Suppressor macrophage (primary cell): ENCODE measurements at regions not wholly inside any gene's neighbourhood (a gene's known extent, or its start where the extent isn't known, plus 50 kb on each side); places are given as distances from the start of the nearest gene placed in this dataset.
"Not testable (repeated sequence)": the region's sequence is repeated elsewhere in the genome, so short reads cannot be mapped to it uniquely, and the experiment has no call there.

Experiments used
- DNase-seq, 4 experiments: peaks; one replicate each; pipeline ENCODE4 v3.0.0-alpha.2; 2020 to 2022

DNA sequence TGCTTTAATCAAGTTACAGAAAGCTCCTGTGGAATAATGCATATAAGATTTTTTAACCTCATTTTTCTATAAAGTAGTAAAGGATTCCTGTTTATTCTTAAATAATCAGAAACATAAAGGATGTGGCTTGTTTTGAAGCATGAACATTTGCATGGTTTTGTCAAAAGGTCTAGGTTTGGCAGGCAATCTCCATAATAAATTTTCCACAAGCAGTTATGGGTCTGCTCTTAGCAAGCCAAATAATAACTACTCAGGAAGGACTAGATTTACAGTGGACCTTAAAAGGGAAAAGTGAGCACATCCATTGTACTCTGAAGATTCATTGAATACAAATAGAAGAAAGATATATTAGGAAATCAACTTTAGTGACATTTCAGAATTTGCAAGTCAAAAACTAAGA lies 407.3 kb upstream of the CBLB start:
- no peak for DNase-seq

DNA sequence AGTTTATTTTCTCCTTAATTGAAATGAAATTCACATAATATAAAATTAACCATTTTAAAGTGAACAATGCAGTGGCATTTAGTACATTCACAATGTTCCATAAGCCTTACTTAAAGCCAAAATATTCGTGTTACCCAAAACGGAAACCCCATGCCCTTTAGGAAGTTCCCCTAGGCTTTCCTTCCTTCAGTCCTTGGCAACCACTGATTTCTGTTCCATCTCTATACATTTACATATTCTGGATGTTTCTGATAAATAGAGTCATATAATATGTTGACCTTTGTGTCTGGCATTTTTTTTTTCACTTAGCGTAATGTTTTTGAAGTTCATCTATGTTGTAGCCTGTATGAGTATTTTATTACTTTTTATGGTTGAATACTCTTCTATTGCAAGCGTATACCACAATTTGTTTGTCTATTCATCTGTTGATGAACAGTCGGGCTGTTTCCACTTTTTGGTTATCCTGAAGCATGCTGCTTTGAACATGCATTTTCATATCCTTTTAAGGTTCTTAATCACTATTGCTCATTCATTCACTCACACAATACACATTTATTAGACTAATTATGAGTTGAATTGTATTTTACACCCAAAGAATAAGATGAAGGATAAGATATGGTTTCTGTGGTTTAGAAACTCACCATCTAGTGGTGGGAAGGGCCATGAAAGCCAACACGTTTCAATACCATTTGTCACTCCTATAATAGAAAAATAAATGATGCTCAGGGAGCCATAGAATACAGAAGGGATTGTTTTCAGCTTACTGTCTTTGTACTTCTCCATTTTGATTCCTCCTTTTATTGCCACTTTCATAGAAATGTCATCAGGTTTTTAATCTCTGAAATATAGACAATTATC lies 408.2 kb upstream of the CBLB start:
- no peak for DNase-seq

DNA sequence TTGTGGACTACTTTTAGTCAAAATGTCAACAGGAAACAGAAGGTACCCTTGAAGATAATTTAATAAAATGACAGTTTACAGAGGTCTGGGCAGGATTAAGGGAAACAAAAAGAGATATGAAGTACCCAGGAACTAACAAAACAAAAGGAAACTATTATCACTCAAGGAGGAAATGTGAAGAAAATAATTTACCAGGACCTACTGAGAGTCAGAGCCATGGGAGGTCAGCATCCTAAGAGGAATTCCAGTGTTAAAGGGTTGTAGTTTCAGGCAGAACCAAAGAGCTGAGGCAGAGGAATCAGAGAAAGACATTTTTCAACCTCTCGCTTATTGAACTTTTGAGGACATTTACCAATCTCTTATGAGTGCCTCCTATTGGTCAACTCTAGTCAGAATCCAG lies 408.9 kb upstream of the CBLB start:
- no peak for DNase-seq

DNA sequence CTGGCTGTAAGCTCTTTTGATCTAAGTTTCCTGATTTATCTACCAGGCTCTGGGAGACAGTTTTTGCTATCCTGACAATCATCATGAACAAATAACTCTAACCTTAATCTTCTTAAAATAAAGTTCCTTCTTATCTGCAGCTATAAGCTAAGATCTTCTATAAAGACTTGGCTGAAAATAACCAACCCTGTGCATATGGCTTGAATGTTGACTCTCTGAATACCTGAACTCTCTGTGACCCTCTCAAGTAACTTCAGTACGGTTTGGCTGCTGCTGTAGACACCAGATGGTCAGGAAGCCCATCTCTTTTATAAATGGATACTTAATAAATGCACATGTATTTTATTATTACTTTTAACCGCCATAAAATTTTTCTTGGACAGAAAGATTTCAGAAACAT lies 412.4 kb upstream of the CBLB start:
- no peak for DNase-seq

DNA sequence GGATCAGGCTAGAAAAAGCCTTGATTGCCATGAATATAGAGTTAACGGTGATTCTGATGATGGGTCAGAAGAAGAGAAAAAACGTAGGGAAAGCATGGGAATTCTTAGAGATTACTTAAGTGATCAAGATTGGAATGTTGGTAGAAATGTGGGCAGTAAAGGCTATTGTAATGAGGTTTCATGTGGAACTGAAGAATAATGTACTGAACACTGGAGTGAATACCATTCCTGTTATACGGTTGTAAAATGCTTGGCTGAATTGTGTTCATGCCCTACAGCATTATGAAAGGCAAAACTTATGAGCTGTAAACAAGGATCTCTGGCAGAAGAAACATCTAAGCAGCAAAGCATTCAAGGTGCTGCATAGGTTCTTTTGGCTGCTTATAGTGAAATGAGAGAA lies 414.1 kb upstream of the CBLB start:
- DNase-seq, result no peak

DNA sequence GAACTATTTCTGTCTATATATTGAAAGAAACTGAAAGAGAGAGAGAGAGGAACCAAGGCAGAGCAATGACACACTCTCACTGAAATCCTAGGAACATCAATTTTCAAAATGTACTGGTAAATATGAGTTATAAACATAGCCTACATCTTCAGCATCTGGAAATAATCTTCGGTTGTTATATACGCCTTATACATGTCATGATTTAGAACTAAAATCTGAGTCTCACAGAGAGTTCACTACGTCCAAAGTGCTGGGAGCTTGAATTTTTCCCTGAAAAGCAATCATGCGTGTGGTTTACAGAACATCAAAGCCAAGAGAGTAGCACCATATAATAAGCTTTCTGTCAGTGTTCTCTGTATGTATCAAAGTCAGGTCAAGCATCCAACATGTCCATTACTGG lies 420.0 kb upstream of the CBLB start:
- no peak for DNase-seq

DNA sequence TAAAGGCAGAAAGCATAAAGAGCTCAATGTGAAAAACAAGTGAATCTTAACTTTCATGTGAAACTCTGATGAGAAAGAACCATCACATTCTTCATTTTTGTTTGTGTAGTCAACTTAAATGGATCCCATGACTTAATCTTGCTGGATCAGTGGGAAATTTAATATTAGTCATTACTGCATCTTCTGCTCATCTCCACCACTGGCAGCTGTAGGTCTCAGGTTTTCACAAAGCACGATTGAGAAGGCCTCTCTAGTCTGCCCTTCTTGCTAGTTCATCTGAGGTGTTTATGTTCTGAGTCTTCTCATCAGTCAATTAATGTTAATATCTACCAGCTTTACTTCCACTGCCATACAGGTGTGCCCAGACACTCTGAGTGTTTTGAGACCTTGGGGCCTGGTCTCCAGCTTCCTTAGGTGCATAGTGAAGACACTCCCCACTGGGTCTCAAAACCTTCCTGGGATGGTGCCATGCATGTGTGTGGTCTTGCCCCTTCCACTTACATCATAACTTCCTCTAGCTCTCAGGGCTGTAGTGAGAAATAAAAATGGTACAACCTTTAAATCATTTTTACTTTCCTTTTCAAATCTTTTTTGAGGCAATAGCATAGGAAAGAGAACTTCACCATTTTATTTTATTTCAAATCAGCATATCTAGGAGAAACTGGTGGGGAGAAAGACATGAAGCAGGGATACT lies 421.6 kb upstream of the CBLB start:
- no peak for DNase-seq

DNA sequence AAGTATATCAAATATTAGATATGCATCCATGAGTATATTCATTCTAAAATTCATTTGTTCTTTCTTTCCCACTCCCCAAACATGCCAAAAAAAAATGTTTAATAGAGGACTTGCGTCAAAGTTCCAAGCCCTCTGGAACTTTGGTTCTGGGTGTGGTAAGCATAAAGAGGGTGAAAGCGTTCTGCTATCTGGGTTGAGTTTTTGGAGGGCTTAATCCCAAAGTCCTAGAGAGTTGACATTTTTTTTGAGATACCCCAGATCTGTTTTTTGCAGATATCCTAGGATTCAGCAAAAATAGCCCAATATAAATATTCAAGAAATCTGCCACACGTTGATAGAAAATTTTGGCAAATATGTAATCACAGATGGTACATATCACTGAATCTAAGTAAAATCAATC lies 424.3 kb upstream of the CBLB start:
- no peak for DNase-seq

DNA sequence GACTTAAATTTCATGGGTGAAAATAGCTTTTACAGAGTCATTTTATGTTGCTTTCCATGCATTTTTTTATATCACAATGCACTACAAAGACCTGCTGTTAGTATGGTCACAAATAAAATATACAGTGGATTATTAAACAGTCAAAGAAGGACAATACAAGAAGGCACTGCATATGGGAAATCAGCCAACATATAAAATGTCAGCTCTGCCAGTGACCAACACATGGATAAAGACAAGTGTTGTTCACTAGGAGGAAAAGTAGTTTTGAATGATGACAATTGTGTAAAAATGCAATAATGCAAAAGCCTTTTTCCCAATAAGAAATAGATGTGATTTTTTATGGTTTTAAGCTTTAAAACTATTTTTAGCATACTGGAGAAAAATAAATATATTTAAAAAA lies 425.3 kb upstream of the CBLB start:
- no peak for DNase-seq

DNA sequence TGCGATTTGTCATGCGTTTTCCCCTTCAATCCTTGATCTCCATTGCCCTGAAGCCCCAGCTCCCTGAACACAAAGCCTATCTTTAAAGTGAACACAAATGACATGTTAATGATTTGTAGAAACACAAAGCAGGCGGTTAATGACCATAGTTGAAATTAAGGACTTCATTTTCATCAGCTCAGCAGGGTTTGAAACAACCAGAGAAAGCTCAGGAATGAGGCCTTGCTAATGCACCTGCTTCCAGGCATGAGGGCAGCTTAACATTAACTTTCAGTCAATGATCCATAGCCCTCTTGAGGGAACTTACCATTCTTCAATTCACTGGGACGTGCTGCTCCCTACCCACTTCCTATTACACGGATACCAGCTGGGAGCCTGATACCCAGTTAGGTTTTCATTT lies 427.2 kb upstream of the CBLB start:
- DNase-seq, result no peak

DNA sequence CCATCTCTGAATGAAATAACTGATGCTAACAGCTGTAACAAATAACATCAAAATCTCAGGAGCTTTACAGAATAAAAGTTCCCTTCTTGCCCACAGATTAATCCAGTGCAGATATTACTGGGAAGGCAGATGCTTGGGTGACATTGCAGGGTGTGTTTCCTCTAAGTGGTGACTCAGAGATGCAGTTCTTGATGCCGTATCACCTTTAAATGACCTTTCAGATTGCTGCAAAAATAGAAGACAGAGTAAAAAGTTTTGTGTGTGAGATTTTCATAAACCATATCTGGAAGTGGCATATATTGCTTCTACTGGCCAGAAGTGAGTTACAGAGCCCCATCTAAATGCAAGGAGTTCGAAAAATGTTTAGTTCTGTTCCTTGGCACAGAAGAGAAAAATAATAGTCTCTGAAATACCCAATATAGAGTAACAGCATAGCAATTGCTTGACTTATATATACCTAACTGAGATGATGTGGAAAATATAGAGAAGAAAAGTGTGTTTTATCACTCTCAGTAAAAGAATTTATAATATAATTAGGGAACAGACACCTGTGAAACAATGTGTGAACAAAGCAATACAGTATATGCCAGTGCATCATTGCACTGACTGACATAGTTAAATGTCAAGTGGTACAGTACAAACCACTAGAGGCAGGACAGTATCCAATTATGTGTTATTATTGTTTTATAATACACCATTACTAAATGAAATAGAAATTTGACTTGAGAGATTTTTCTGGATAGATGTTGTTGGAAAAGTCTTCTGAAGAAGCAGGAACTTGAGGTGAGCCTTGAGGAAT lies 430.7 kb upstream of the CBLB start:
- no peak for DNase-seq

DNA sequence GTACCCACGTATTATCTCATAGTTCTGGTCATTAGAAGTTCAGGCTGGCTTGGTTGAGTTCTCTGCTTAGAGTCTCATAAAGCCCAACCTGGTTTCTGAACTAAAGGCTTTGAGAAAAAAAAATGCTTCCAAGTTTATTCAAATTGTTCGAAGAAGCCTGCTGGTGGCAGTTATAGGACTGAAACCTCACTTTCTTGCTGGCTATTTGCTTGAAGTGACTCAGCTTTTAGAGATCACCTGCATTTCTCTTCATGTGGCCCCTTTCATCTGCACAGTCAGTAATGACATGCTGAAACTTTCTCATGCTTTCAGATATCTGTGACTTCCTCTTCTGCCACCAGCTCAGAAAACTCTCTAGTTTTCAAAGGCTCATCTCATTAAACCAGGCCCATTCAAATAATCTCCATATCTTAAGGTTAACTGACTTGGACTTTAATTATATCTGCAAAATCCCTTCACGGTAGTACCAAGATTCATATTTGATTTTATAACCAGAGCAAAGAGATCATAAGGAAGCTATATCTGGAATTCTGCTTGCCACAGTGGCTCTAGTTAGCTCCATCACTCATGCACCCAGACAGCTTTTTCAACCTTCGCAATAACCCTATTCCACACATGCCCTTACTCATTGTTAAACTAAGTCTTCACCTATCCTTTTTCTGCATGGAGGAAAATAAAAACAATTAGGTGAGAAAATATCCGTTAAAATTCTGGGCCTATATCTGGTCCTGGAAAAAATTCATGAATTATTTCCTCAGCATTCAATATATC lies 433.8 kb upstream of the CBLB start:
- peak in 1 of 4 experiments; percentile 1 for DNase-seq

DNA sequence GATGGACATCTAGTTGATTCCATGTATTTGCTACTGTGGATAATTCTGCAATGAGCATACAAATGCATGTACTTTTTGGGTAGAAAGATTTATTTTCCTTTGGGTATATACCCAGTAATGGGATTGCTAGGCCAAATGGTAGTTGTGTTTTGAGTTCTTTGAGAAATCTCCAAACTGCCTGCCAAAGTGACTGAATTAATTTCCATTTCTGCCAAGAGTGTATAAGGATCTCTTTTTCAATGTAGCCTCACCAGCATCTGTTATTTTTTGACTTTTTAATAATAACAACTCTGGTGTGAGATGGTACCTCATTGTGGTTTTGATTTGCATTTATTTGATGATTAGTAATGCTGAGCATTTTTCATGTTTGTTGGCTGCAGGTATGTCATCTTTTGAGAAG lies 435.0 kb upstream of the CBLB start:
- DNase-seq, result no peak

DNA sequence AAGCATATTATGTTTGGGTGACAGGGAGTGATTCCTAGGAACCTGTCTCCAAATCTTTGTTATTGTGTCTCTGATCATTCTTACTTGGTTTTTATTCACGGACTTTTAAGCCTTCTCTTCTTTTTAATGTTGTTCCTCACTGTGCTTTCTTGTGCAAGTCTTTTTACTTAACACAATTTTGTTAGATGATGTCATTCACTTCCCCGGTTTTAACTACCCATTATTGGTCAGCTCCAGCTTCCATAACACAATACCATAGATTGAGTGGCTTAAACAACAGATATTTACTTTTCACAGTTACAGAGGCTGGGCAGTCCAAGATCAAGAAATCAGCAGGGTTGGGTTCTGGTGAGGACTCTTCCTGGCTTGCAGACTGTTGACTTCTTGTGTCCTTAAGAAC lies 436.3 kb upstream of the CBLB start:
- DNase-seq, result peak in 1 of 4 experiments; percentile 3

DNA sequence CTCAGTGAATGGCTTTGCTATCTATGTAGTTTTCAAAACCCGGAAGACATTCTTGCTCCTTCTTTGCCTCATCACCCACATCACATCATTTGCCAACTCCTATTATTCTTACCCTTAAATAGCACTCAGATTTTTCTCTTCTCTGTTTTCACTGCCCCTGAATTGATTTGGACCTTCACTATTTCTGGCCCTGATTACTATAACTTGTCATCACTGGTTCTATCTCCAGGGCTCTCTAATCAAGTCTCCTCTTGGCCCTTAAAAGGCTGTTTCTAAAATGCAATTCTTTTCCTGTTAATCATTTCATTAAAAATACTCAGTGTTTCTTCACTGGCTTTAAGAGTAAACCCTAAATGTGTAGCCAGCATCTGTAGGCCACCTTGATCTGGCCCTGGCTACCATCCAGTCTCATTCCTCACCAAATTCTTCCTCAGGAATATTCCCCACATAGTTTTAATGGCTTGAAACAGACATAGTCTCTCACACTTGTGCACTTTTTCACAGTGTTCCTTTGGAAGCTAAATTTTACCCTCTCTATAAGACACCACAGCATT lies 437.1 kb upstream of the CBLB start:
- DNase-seq, result no peak

DNA sequence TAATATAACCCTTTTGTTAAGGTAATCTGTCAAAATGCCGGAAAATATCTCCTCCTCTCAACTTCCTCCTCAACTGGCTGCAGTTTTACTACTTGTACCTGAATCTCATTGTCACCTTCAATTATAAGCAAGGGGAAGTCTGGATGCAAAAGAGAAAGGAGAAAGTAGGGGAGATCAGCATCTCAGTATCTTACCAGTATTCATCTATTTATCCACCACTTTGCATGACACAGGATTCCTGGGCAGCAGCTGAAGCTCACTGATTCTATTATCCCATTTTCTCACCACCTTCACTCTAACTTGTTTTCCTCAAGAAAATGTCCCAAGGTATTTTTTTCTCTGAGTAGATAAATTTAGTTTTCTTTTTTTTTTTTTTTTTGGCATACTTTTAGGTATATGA lies 440.5 kb upstream of the CBLB start:
- DNase-seq, result no peak

DNA sequence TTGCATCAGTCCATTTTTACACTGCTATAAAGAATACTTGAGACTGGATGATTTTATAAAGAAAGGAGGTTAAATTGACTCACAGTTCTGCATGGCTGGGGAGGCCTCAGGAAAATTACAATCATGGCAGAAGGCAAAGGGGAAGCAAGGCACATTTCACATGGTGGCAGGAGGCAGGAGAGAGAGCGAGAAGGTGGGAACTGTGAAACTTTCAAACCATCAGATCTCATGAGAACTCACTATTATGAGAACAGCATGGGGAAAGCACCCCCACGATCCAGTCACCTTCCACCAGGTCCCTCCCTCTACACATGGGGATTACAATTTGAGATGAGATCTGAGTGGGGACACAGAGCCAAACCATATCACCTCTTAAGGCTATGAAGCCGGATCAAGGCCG lies 441.0 kb upstream of the CBLB start:
- DNase-seq, result not testable (repeated sequence)

DNA sequence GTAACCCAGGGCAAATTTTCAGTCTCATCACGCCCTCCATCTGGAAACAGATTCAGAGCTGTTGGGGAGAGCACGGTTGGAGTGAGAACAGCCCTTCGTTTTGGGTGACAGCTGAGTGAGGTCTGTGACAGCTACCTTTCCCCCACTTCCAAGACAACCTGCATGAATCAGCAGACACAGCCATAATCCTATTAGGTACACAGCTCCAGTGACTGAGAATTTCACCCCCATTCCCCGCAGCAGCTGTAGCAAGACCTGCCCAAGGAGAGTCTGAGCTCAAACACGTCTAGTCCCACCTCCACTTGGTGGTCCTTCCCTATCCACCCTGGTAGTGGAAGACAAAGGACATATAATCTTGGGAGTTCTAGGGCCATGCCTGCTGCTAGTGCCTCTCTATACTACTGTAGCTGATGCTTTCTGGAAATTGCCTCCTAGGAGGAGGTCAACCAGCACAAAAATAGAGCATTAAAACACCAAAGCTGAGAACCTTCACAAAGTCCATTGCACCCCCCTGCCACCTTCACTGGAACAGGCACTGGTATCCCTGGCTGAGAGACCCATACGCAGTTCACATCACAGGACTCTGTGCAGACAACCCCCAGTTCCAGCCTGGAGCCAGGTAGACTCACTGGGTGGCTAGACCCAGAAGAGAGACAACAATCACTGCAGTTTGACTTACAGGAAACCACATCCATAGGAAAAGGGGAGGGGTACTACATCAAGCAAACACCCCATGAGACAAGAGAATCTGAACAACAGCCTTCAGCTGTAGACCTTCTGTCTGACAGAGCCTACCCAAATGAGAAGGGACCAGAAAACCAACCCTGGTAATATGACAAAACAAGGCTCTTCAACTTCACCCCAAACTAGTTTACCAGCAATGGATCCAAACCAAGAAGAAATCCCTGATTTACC lies 448.6 kb upstream of the CBLB start:
- DNase-seq, result no peak

DNA sequence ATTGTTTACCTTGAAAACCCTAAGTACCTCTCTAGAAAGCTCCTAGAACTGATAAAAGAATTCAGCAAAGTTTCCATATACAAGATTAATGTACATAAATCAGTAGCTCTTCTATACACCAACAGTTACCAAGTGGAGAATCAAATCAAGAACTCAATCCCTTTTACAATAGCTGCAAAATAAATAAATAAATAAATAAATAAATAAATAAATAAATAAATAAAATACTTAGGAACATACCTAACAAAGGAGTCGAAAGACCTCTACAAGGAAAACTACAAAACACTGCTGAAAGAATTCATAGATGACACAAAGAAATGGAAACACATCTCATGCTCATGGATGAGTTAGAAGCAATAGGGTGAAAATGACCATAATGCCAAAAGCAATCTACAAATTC lies 452.6 kb upstream of the CBLB start:
- not testable (repeated sequence) for DNase-seq

DNA sequence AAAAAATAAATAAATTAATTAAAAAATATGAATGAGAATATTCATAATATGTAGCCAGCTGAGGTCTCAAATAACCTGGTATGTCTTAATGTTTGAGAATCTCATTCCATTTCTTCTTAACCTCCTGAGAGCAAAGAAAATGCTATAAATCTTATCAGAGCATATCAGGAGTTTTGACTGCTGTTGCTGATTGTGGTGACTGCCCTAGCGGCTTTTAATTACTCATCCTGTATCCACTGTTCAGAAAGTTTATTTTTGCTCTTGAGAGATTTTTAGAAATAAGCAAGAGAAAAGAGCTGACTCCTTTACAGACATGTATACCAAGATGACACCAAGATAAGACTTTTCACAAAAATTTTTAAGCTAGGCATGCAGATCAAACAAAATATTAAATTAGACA lies 454.8 kb upstream of the CBLB start:
- DNase-seq, result no peak
